ENCODE measurements at regions not wholly inside any gene's neighbourhood (a gene's known extent, or its start where the extent isn't known, plus 50 kb on each side); places are given as distances from the start of the nearest gene placed in this dataset.
"Not testable (repeated sequence)": the region's sequence is repeated elsewhere in the genome, so short reads cannot be mapped to it uniquely, and the experiment has no call there.

DNA sequence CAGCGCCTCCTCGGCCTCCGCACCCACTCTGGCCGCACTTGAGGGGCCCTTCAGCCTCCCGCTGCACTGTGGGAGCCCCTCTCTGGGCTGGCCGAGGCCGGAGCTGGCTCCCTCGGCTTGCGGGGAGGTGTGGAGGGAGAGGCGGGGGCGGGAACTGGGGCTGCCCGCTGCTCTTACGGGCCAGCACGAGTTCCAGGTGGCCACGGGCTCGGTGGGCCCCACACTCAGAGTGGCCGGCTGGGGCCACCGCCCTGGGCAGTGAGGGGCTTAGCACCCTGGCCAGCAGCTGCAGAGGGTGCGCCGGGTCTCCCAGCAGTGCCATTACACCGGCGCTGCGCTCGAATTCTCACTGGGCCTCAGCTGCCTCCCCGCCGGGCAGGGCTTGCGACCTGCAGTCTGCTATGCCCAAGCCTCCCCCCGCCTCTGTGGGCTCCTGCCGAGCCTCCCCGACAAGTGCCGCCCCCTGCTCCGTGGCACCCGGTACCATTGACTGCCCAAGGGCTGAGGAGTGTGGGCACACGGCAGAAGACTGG lies 167.1 kb upstream of the PLSCR5 start:
- no peak for DNase-seq (ENCODE audit: low read depth)
- in situ Hi-C loops (cut with HindIII; ENCODE audit: low pct_unique_long_range_greater_than_20kb, low sequenced_read_pairs), result no loop called here

DNA sequence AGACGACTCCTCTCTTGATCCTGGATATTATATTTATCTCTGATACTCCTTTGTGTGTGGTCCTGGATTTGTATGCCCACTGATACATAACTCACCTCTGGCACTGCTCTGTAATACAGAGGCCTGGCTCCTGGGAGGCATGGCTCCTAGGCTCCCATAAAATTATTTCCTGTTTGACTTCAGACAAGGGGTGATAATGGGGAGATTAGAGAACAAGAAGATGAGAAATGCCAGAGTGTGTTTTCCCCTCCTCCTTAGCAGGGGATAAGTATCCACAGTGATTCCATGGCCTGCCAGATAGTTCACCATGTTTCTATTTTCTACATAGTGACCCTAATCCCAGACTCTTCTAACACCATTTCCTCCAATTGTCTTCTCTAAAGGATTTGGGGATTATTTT lies 165.7 kb upstream of the PLSCR5 start:
- in situ Hi-C loops (cut with HindIII; ENCODE audit: low pct_unique_long_range_greater_than_20kb, low sequenced_read_pairs), result no loop called here

DNA sequence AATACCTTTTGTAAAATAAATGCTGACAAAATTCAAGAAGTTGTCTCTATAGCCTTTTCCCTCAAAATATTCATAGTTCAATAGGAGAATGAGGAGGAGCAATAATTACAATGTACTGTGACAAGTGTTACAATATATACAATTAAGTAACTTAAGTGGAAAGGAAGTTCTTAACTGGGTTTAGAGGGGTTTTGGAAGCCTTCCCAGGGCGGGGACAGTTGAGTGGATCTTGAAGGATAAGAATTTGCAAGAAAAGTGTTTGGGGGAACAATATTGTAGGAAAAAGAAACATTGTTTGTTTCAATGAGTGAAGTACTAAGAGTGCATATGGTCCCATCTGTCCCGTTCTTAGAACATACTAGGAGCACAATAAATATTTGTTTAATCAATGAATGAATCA lies 165.2 kb upstream of the PLSCR5 start:
- in situ Hi-C loops (cut with HindIII; ENCODE audit: low pct_unique_long_range_greater_than_20kb, low sequenced_read_pairs), result no loop called here
- DNase-seq (ENCODE audit: low read depth), result no peak

More for the DNA sequence above, 165.7 kb upstream of the PLSCR5 start:
- no peak for DNase-seq (ENCODE audit: low read depth)

DNA sequence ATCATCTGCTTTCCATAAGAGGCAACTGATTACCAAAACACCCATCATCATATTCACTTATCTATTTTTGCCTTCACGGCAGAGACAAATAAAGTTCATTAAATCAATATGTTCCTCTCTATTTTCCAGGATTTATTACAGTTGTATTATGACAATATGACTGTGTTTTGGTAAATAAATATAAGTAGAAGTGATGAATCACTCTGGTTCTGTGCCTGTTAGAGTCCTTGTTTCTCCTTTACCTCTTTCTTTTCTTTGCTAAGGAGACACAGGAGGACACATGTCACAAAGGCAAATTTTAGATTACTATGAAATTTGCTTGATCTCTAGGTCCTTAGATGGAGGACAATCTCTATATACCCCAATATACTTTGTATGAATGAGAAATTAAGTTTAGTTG lies 152.6 kb upstream of the PLSCR5 start:
- no peak for DNase-seq (ENCODE audit: low read depth)
- in situ Hi-C loops (cut with HindIII; ENCODE audit: low pct_unique_long_range_greater_than_20kb, low sequenced_read_pairs), result no loop called here

DNA sequence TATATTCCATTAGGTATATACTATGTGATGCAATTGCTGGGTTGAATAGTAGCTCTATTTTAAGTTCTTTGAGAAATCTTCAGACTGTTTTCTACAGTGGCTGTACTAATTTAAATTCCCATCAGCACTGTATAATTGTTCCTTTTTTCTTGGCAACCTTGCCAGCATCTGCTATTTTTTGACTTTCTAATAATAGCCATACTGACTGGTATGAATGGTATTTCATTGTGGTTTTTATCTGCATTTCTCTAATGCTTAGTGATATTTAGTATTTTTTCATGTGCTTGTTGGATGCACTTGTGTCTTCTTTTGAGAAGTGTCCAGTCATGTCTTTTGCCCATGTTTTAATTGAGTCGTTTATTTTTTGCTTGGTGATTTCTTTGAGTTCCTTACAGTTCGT lies 145.1 kb upstream of the PLSCR5 start:
- in situ Hi-C loops (cut with HindIII; ENCODE audit: low pct_unique_long_range_greater_than_20kb, low sequenced_read_pairs), result no loop called here
- DNase-seq (ENCODE audit: low read depth), result no peak

DNA sequence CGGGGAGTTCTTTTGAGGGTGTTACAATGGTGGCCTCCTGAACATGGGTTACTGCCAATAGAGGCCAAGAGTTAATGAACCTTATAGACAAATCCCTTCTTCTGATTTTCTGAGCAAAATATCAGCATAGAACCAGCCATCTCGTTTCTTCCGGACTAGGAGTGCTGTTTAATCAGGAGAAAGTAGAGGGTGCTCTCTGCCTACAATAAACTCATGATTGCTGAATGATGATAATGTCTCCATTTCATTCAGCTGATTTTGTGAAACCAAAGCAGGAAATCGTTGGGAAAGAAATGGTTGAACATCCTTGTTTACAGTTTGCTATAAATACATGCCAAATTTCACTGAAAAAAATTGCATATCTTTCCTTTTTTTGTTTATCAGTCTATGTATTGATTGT lies 142.8 kb upstream of the PLSCR5 start:
- no peak for DNase-seq (ENCODE audit: low read depth)
- in situ Hi-C loops (cut with HindIII; ENCODE audit: low pct_unique_long_range_greater_than_20kb, low sequenced_read_pairs), result no loop called here

DNA sequence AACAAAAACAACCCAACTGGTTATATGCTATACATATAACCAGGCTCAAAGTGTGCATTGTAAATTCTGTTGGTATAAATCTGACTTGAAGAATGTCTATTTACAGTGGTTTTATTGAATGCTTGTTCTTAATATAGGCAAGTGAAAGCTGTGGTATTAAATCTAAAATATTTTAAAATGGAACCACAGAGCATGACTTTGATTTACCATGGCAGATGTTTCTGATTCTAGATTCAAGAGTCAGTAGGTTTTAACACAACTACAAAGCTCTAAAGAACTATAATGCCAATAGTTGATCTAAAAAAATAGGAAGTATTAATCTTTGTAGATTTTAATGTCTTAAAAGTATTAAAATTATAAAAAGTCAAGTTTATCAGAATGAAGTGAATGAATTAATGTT lies 141.9 kb upstream of the PLSCR5 start:
- in situ Hi-C loops (cut with HindIII; ENCODE audit: low pct_unique_long_range_greater_than_20kb, low sequenced_read_pairs), result no loop called here
- no peak for DNase-seq (ENCODE audit: low read depth)

DNA sequence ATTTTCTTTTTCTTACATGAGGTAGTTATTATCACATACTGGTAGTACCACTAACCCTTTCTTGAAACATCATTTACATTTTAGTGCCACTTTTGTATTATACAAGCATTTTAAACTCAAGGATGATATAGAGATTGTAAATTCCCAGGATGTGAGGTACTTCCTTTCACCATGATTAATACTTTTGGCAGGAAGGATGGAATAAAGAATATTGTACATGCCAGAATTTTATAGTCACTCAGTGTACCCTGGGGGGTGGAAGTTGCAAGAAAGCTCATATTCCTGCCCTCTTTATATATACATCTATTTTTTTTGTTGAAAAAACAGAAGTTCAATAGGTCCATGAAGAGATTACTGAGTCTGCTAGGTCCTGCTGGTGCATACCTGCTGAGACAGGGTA lies 141.0 kb upstream of the PLSCR5 start:
- in situ Hi-C loops (cut with HindIII; ENCODE audit: low pct_unique_long_range_greater_than_20kb, low sequenced_read_pairs), result no loop called here
- DNase-seq (ENCODE audit: low read depth), result no peak

DNA sequence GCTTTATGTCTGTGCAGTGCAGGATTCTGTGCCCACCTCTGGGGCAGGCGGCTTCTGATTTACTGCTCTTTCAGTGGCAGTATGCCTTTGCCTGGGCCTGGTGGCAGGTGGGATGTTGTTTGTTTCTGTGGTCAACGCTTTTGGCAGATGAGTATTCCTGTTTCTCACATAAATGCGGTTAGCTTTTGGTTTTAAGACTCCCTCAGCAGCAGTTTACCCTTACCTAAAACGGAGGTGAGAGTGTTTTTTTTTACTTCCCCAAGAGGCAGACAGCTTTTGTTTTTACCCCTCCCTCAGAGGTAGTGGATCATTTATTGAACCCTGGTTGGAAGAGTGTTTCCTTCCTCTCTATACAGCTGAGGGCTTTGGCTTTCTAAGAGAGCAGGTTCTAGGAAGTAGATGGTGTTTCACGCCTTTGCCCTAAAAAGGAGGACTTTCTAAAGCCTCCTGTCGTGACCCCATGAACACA lies 134.1 kb upstream of the PLSCR5 start:
- no peak for DNase-seq (ENCODE audit: low read depth)

DNA sequence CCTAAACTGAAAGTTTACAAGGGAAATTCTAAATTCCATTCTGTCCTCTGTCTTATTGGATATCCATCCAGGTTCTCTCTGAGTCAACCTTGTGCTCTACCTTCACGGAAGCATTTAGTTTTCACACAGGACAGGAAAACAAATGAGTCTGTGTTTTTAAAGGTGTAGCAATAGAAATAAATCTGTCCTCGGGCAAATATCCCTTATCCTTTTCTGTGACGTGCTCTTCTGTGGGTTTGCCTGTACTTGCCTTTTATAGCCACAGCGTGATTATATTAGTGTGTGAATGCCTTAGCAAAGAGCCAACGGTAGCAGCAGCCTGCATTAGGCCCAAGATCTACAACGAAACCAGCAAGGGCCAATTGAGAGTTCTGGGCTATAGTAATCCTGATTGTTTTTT lies 127.2 kb upstream of the PLSCR5 start:
- DNase-seq (ENCODE audit: low read depth), result no peak
- in situ Hi-C loops (cut with HindIII; ENCODE audit: low pct_unique_long_range_greater_than_20kb, low sequenced_read_pairs), result no loop called here

More for the DNA sequence above, 134.1 kb upstream of the PLSCR5 start:
- in situ Hi-C loops (cut with HindIII; ENCODE audit: low pct_unique_long_range_greater_than_20kb, low sequenced_read_pairs), result no loop called here

DNA sequence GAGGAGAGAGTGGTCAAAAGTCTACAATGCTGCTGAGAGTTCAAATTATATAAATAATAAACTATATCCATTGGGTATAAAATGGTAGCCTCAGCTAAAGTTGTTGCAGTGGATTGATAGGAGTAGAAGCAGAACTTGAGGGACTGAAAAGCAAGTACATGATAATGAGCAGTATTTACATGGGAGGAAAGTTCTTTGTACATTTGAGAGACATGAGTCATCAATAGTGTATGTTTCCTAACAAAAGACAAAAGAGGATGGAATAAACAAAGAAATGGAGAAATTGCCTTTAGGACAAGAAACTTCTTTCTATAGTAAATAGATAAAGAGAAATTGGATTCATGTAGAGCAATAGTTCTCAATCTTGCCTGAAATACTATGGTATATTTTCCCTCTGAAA lies 110.0 kb upstream of the PLSCR5 start:
- in situ Hi-C loops (cut with HindIII; ENCODE audit: low pct_unique_long_range_greater_than_20kb, low sequenced_read_pairs), result no loop called here
- no peak for DNase-seq (ENCODE audit: low read depth)

DNA sequence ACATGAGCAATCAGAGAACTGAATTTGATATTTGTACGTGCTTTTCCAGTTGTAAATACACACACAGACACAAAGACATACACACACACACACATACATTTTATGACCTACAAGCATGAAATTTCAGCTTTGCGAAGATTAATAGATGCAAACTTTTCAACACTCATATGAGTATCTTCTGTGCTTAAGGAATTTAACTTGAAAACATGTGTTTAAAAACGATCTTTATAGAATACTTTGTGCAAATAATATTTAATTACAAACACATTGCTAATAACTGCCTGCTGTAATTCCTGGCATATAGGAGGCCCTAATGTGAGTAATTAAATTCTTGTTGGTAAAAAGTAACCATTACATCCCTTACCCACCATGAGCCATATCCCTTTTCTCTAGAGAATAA lies 107.7 kb upstream of the PLSCR5 start:
- no peak for DNase-seq (ENCODE audit: low read depth)
- in situ Hi-C loops (cut with HindIII; ENCODE audit: low pct_unique_long_range_greater_than_20kb, low sequenced_read_pairs), result no loop called here

DNA sequence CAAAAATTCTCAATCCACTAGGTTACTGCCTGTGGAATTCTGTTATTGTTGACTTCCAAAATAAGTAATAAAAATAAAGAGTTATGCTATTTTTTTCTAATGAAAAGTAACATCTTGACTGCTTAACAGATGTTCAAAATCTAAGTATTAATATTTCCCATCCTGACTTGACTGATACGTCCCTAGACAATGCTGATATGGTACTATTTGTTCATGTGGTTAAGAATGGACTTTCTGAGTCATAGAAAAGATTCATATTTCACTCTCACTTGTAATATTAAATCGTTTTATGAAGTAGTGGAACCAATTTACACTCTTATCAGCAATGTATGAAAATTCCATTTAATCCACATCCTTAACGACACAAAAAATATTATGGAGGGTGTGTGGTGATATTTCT lies 104.8 kb upstream of the PLSCR5 start:
- DNase-seq (ENCODE audit: low read depth), result no peak
- in situ Hi-C loops (cut with HindIII; ENCODE audit: low pct_unique_long_range_greater_than_20kb, low sequenced_read_pairs), result no loop called here

DNA sequence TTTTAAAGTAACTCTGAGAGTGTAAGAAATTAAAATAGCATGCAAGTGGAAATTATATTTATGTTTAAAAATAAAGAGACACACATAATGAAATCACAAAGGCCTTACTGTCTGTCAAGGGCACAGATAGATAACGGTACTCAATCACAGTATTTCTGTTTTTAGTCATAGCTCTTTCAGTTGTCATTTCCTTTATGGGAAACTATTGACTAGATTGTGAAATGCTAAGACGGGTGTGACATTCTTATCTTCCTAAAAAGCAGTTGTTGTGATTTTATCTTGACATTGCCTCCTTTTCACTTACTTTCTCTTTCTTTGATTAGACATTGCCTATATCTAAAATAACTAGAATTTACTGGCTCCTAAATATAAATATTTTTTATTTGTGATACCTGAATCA lies 100.1 kb upstream of the PLSCR5 start:
- DNase-seq (ENCODE audit: low read depth), result no peak
- in situ Hi-C loops (cut with HindIII; ENCODE audit: low pct_unique_long_range_greater_than_20kb, low sequenced_read_pairs), result no loop called here

DNA sequence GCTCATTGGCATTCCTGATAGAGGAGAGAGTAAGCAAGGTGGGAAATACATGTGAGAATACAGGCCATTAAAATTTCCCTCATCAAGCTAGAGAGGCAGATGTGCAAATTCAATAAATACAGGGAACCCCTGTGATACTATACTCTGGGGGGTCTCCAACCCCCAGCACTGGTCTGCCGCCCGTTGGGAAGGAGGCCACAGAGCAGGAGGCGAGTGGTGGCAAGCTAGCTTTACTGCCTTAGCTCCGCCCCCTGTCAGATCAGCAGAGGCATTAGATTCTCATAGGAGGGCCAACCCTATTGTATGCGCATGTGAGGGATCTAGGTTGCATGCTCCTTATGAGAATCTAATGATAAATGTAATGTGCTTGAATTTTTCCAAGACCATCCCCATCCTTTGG lies 97.1 kb upstream of the PLSCR5 start:
- in situ Hi-C loops (cut with HindIII; ENCODE audit: low pct_unique_long_range_greater_than_20kb, low sequenced_read_pairs), result no loop called here
- no peak for DNase-seq (ENCODE audit: low read depth)

DNA sequence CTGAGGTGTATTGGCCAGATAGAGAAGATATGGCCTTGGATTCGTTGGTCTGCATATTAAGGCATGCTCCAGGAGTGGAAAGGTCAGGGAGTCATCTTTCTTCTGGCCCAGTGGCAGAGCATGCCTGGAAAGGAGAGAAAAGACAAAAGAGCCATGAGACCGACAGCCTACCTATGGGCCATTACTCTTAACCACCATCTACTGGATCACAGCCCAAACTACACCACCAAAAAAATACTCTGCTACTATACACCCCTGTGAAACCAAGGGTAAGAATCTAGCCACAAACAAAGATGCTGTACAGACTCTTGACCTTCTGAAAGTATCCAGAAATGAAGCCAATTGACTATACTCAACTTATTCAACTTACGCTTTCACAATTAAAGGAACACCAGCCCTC lies 96.1 kb upstream of the PLSCR5 start:
- in situ Hi-C loops (cut with HindIII; ENCODE audit: low pct_unique_long_range_greater_than_20kb, low sequenced_read_pairs), result no loop called here
- no peak for DNase-seq (ENCODE audit: low read depth)

DNA sequence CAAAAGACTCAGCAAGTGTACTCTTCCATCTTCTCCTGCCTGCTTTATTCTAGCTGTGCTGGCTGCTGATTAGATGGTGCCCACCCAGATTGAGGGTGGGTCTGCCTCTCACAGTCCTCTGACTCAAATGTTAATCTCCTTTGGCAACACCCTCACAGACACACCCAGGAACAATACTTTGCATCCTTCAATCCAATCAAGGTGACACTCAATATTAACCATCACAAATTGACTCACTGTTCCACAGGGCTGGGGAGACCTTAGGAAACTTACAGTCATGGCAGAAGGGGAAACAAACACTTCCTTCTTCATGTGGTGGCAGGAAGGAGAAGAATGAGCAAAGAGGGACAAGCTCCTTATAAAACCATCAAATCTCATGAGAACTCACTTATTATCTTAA lies 94.9 kb upstream of the PLSCR5 start:
- DNase-seq (ENCODE audit: low read depth); in situ Hi-C loops (cut with HindIII; ENCODE audit: low pct_unique_long_range_greater_than_20kb, low sequenced_read_pairs): not testable (repeated sequence)

DNA sequence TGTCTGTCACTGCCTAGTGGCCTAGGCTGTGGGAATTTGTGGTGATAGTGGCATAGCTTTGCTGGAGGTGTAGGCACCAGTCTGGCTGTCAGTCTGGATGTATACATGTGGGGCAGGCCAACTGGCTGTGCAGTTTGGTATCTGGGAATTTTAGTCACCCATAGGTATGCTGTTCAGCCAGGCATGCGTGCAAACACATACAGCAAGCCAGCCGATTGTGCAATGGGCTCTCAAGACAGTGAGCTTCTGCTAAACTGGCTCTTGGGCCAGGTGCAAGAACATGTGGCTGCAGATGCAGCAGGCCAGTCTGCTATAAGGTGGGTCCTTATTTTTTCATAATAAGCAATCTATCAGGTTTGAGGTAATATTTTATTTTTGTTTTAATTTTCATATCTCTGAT lies 87.1 kb upstream of the PLSCR5 start:
- DNase-seq (ENCODE audit: low read depth), result no peak
- in situ Hi-C loops (cut with HindIII; ENCODE audit: low pct_unique_long_range_greater_than_20kb, low sequenced_read_pairs), result no loop called here

DNA sequence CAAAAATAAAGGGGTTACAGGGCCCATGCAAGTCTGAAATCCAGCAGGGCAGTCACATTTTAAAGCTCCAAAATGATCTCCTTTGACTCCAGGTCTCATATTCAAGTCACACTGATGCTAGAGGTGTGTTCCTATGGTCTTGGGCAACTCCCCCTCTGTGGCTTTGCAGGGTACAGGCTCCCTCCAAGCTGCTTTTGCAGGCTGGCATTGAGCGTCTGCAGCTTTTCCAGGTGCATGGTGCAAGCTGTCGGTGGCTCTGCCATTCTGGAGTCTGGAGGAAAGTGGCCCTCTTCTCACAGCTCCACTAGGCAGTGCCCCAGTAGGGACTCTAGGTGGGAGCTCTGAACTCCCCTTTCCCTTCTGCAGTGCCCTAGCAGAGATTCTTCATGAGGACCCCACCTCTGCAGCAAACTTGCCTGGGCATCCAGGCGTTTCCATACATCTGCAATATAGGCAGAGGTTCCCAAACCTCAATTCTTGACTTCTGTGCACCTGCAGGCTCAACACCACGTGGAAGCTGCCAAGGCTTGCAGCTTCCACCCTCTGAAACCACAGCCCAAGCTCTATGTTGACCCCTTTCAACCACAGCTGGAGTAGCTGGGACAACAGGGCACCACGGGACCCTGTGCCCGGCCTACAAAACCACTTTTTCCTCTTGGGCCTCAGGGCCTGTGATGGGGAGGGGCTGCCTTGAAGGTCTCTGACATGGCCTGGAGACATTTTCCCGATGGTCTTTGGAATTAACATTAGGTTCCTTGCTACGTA lies 80.1 kb upstream of the PLSCR5 start:
- in situ Hi-C loops (cut with HindIII; ENCODE audit: low pct_unique_long_range_greater_than_20kb, low sequenced_read_pairs), result no loop called here
- DNase-seq (ENCODE audit: low read depth), result no peak

DNA sequence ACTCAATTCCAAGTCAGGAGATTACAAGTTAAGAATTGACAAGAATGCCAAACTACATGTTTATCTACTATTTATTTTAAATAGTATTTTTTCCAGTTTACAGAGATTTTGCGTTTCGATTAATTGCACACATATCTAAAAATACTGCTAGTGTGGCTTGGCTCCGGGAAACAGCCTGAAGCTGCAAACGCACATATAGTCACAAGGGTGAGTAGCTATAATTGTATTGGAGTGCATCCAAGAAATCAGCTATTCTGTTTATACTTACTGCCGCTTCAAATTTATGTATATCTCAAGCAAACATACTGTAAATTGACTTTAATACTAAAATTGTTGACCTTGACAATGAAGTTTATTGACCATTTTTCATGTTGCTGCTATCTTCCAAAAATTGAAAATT lies 77.0 kb upstream of the PLSCR5 start:
- DNase-seq (ENCODE audit: low read depth), result no peak
- in situ Hi-C loops (cut with HindIII; ENCODE audit: low pct_unique_long_range_greater_than_20kb, low sequenced_read_pairs), result no loop called here

Measured in Caki2 (cell line).